ENCODE measurements at regions not wholly inside any gene's neighbourhood (a gene's known extent, or its start where the extent isn't known, plus 50 kb on each side); places are given as distances from the start of the nearest gene placed in this dataset.
A peak's percentile ranks its signal among the peaks of the same experiment; 100 is the strongest.

GRCh38 chr5:33281431-33281843 lies 159.3 kb upstream of the TARS1 start:
- WGBS, 2 experiments (ENCODE audit: insufficient coverage in 2 of 2) = 95 to 100% methylated on average over 2 to 3 of the region's 5 CpGs
- Histone ChIP-seq H3K4me3 (ENCODE audit: extremely low read depth, insufficient read depth, low read length, poor library complexity, severe bottlenecking) (no peak overlapping the region), H3K9me3 (ENCODE audit: control insufficient read depth, low read length) (no peaks in the 10 kb centered on the region), H3K36me3 (ENCODE audit: control insufficient read depth, insufficient read depth, low read length) (no peaks in the 10 kb centered on the region), H3K4me1 (ENCODE audit: control insufficient read depth, insufficient read depth, low read length, poor library complexity, severe bottlenecking) (peaks cover 2% of the 10 kb centered on the region), H3K27ac (ENCODE audit: low read depth, low read length, severe bottlenecking) (no peak overlapping the region)

- Histone ChIP-seq H3K27ac (ENCODE audit: low read depth, low read length, severe bottlenecking) (no peak overlapping the region), H3K9me3 (ENCODE audit: control insufficient read depth, low read length) (no peaks in the 10 kb centered on the region), H3K4me3 (ENCODE audit: extremely low read depth, insufficient read depth, low read length, poor library complexity, severe bottlenecking) (no peak overlapping the region), H3K36me3 (ENCODE audit: control insufficient read depth, insufficient read depth, low read length) (no peaks in the 10 kb centered on the region), H3K4me1 (ENCODE audit: control insufficient read depth, insufficient read depth, low read length, poor library complexity, severe bottlenecking) (no peaks in the 10 kb centered on the region)
- 93% methylated on average over 3 of the region's 4 CpGs; no CpG with 5 or more reads in 1 of the 2 experiments for WGBS, 2 experiments (ENCODE audit: insufficient coverage in 2 of 2)
Observed at GRCh38 chr5:33282157-33282556, 158.6 kb upstream of the TARS1 start.

- Histone ChIP-seq H3K4me1 (ENCODE audit: control insufficient read depth, insufficient read depth, low read length, poor library complexity, severe bottlenecking) (no peaks in the 10 kb centered on the region), H3K36me3 (ENCODE audit: control insufficient read depth, insufficient read depth, low read length) (no peaks in the 10 kb centered on the region), H3K9me3 (ENCODE audit: control insufficient read depth, low read length) (no peaks in the 10 kb centered on the region), H3K4me3 (ENCODE audit: extremely low read depth, insufficient read depth, low read length, poor library complexity, severe bottlenecking) (no peak overlapping the region), H3K27ac (ENCODE audit: low read depth, low read length, severe bottlenecking) (no peak overlapping the region)
- no CpG with 5 or more reads among the region's 2 CpGs for WGBS, 2 experiments (ENCODE audit: insufficient coverage in 2 of 2)
Observed at GRCh38 chr5:33282696-33283095, 158.1 kb upstream of the TARS1 start.

- H3K4me1 ChIP-seq (ENCODE audit: control insufficient read depth, insufficient read depth, low read length, poor library complexity, severe bottlenecking) = no peaks in the 10 kb centered on the region
- H3K36me3 ChIP-seq (ENCODE audit: control insufficient read depth, insufficient read depth, low read length) = no peaks in the 10 kb centered on the region
- H3K9me3 ChIP-seq (ENCODE audit: control insufficient read depth, low read length) = no peaks in the 10 kb centered on the region
- H3K4me3 ChIP-seq (ENCODE audit: extremely low read depth, insufficient read depth, low read length, poor library complexity, severe bottlenecking) = no peak overlapping the region
- no peak overlapping the region for H3K27ac ChIP-seq (ENCODE audit: low read depth, low read length, severe bottlenecking)
Observed at GRCh38 chr5:33283243-33283642, 157.5 kb upstream of the TARS1 start.

GRCh38 chr5:33284681-33285080 lies 156.1 kb upstream of the TARS1 start:
- no peak overlapping the region for H3K27ac ChIP-seq (ENCODE audit: low read depth, low read length, severe bottlenecking)
- 100% methylated on average over 1 of the region's 3 CpGs; no CpG with 5 or more reads in 1 of the 2 experiments for WGBS, 2 experiments (ENCODE audit: insufficient coverage in 2 of 2)
- no peaks in the 10 kb centered on the region for H3K9me3 ChIP-seq (ENCODE audit: control insufficient read depth, low read length)
- no peaks in the 10 kb centered on the region for H3K36me3 ChIP-seq (ENCODE audit: control insufficient read depth, insufficient read depth, low read length)
- H3K4me1 ChIP-seq (ENCODE audit: control insufficient read depth, insufficient read depth, low read length, poor library complexity, severe bottlenecking) = no peaks in the 10 kb centered on the region
- no peak overlapping the region for H3K4me3 ChIP-seq (ENCODE audit: extremely low read depth, insufficient read depth, low read length, poor library complexity, severe bottlenecking)

- 92% methylated on average over 1 of the region's 1 CpG; no CpG with 5 or more reads in 1 of the 2 experiments for WGBS, 2 experiments (ENCODE audit: insufficient coverage in 2 of 2)
- H3K27ac ChIP-seq (ENCODE audit: low read depth, low read length, severe bottlenecking) = no peak overlapping the region
- H3K36me3 ChIP-seq (ENCODE audit: control insufficient read depth, insufficient read depth, low read length) = no peaks in the 10 kb centered on the region
- H3K4me1 ChIP-seq (ENCODE audit: control insufficient read depth, insufficient read depth, low read length, poor library complexity, severe bottlenecking) = no peaks in the 10 kb centered on the region
- no peaks in the 10 kb centered on the region for H3K9me3 ChIP-seq (ENCODE audit: control insufficient read depth, low read length)
- H3K4me3 ChIP-seq (ENCODE audit: extremely low read depth, insufficient read depth, low read length, poor library complexity, severe bottlenecking) = no peak overlapping the region
Observed at GRCh38 chr5:33287242-33287641, 153.5 kb upstream of the TARS1 start.

- H3K36me3 ChIP-seq (ENCODE audit: control insufficient read depth, insufficient read depth, low read length) = no peaks in the 10 kb centered on the region
- no peaks in the 10 kb centered on the region for H3K4me1 ChIP-seq (ENCODE audit: control insufficient read depth, insufficient read depth, low read length, poor library complexity, severe bottlenecking)
- 81 to 85% methylated on average over 3 of the region's 3 CpGs for WGBS, 2 experiments (ENCODE audit: insufficient coverage in 2 of 2)
- H3K4me3 ChIP-seq (ENCODE audit: extremely low read depth, insufficient read depth, low read length, poor library complexity, severe bottlenecking) = no peak overlapping the region
- H3K27ac ChIP-seq (ENCODE audit: low read depth, low read length, severe bottlenecking) = no peak overlapping the region
- no peaks in the 10 kb centered on the region for H3K9me3 ChIP-seq (ENCODE audit: control insufficient read depth, low read length)
Observed at GRCh38 chr5:33291216-33292000, 149.4 kb upstream of the TARS1 start.

GRCh38 chr5:33297760-33298216 lies 143.0 kb upstream of the TARS1 start:
- no peaks in the 10 kb centered on the region for H3K36me3 ChIP-seq (ENCODE audit: control insufficient read depth, insufficient read depth, low read length)
- H3K27ac ChIP-seq (ENCODE audit: low read depth, low read length, severe bottlenecking) = no peak overlapping the region
- H3K4me1 ChIP-seq (ENCODE audit: control insufficient read depth, insufficient read depth, low read length, poor library complexity, severe bottlenecking) = peaks cover 5% of the 10 kb centered on the region
- 93 to 96% methylated on average over 13 to 16 of the region's 23 CpGs for WGBS, 2 experiments (ENCODE audit: insufficient coverage in 2 of 2)
- H3K4me3 ChIP-seq (ENCODE audit: extremely low read depth, insufficient read depth, low read length, poor library complexity, severe bottlenecking) = no peak overlapping the region
- no peaks in the 10 kb centered on the region for H3K9me3 ChIP-seq (ENCODE audit: control insufficient read depth, low read length)

- no peaks in the 10 kb centered on the region for H3K9me3 ChIP-seq (ENCODE audit: control insufficient read depth, low read length)
- H3K4me3 ChIP-seq (ENCODE audit: extremely low read depth, insufficient read depth, low read length, poor library complexity, severe bottlenecking) = no peak overlapping the region
- peak overlapping the region; percentile 60 for H3K27ac ChIP-seq (ENCODE audit: low read depth, low read length, severe bottlenecking)
- no peaks in the 10 kb centered on the region for H3K36me3 ChIP-seq (ENCODE audit: control insufficient read depth, insufficient read depth, low read length)
- peaks cover 5% of the 10 kb centered on the region for H3K4me1 ChIP-seq (ENCODE audit: control insufficient read depth, insufficient read depth, low read length, poor library complexity, severe bottlenecking)
- 50 to 80% methylated on average over 3 to 4 of the region's 5 CpGs for WGBS, 2 experiments (ENCODE audit: insufficient coverage in 2 of 2)
Observed at GRCh38 chr5:33299621-33300208, 141.1 kb upstream of the TARS1 start.

- 59 to 62% methylated on average over 2 to 3 of the region's 3 CpGs for whole genome bisulfite sequencing, 2 experiments (ENCODE audit: insufficient coverage in 2 of 2)
- Histone ChIP-seq H3K4me1 (ENCODE audit: control insufficient read depth, insufficient read depth, low read length, poor library complexity, severe bottlenecking) (peaks cover 5% of the 10 kb centered on the region), H3K27ac (ENCODE audit: low read depth, low read length, severe bottlenecking) (peak overlapping the region; percentile 60), H3K4me3 (ENCODE audit: extremely low read depth, insufficient read depth, low read length, poor library complexity, severe bottlenecking) (no peak overlapping the region), H3K9me3 (ENCODE audit: control insufficient read depth, low read length) (no peaks in the 10 kb centered on the region), H3K36me3 (ENCODE audit: control insufficient read depth, insufficient read depth, low read length) (no peaks in the 10 kb centered on the region)
Observed at GRCh38 chr5:33300209-33300742, 140.5 kb upstream of the TARS1 start.

Data from mesodermal cell (in vitro differentiated cells).